ENCODE measurements at regions not wholly inside any gene's neighbourhood (a gene's known extent, or its start where the extent isn't known, plus 50 kb on each side); places are given as distances from the start of the nearest gene placed in this dataset.

GRCh38 chr1:185427264-185427663 lies 110.2 kb upstream of the IVNS1ABP start:
- TF ChIP-seq, protein P1, sequence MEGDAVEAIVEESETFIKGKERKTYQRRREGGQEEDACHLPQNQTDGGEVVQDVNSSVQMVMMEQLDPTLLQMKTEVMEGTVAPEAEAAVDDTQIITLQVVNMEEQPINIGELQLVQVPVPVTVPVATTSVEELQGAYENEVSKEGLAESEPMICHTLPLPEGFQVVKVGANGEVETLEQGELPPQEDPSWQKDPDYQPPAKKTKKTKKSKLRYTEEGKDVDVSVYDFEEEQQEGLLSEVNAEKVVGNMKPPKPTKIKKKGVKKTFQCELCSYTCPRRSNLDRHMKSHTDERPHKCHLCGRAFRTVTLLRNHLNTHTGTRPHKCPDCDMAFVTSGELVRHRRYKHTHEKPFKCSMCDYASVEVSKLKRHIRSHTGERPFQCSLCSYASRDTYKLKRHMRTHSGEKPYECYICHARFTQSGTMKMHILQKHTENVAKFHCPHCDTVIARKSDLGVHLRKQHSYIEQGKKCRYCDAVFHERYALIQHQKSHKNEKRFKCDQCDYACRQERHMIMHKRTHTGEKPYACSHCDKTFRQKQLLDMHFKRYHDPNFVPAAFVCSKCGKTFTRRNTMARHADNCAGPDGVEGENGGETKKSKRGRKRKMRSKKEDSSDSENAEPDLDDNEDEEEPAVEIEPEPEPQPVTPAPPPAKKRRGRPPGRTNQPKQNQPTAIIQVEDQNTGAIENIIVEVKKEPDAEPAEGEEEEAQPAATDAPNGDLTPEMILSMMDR (IDR thresholded peaks at IDR 0.05; ENCODE audit: low read length) = no peak
- no peak for TF ChIP-seq EZH2 (IDR thresholded peaks at IDR 0.05; ENCODE audit: borderline replicate concordance, low read length)
